GM19463 (cell line): ENCODE measurements at regions not wholly inside any gene's neighbourhood (a gene's known extent, or its start where the extent isn't known, plus 50 kb on each side); places are given as distances from the start of the nearest gene placed in this dataset.

Experiments
- ATAC-seq: cut with Tn5 transposase; IDR thresholded peaks from one replicate; pipeline ENCODE4 v1.9.1; 2021; ENCODE audit warnings: mild to moderate bottlenecking, moderate library complexity; ENCODE audit not compliant: unreplicated experiment

GRCh38 chr16:5891296-5891695 is 793.7 kb upstream of the EEF2KMT start:
- ATAC-seq: no peak

- no peak for ATAC-seq
Observed at GRCh38 chr16:5885521-5885920, 787.9 kb upstream of the EEF2KMT start.

- ATAC-seq: no peak
Observed at GRCh38 chr16:5884996-5885395, 787.4 kb upstream of the EEF2KMT start.

GRCh38 chr16:5884339-5884738 is 786.7 kb upstream of the EEF2KMT start:
- no peak for ATAC-seq

- ATAC-seq: no peak
Observed at GRCh38 chr16:5882087-5882640, 784.6 kb upstream of the EEF2KMT start.

GRCh38 chr16:5875416-5875815 is 777.8 kb upstream of the EEF2KMT start:
- ATAC-seq: no peak

- ATAC-seq: no peak
Observed at GRCh38 chr16:5874899-5875298, 777.3 kb upstream of the EEF2KMT start.

GRCh38 chr16:5873221-5873620 is 775.6 kb upstream of the EEF2KMT start:
- ATAC-seq: no peak

- no peak for ATAC-seq
Observed at GRCh38 chr16:5870886-5871691, 773.5 kb upstream of the EEF2KMT start.

- ATAC-seq: no peak
Observed at GRCh38 chr16:5867250-5867649, 769.7 kb upstream of the EEF2KMT start.

- ATAC-seq: no peak
Observed at GRCh38 chr16:5865236-5865635, 767.6 kb upstream of the EEF2KMT start.

GRCh38 chr16:5863071-5863606 is 765.5 kb upstream of the EEF2KMT start:
- no peak for ATAC-seq

GRCh38 chr16:5862103-5862840 is 764.7 kb upstream of the EEF2KMT start:
- no peak for ATAC-seq

GRCh38 chr16:5861241-5861640 is 763.6 kb upstream of the EEF2KMT start:
- no peak for ATAC-seq

GRCh38 chr16:5858180-5858579 is 760.6 kb upstream of the EEF2KMT start:
- ATAC-seq: no peak

- no peak for ATAC-seq
Observed at GRCh38 chr16:5854027-5854426, 756.4 kb upstream of the EEF2KMT start.

- no peak for ATAC-seq
Observed at GRCh38 chr16:5852151-5852550, 754.6 kb upstream of the EEF2KMT start.

GRCh38 chr16:5851393-5851982 is 753.9 kb upstream of the EEF2KMT start:
- ATAC-seq: no peak

GRCh38 chr16:5850632-5851392 is 753.2 kb upstream of the EEF2KMT start:
- no peak for ATAC-seq

- no peak for ATAC-seq
Observed at GRCh38 chr16:5845046-5845445, 747.5 kb upstream of the EEF2KMT start.

GRCh38 chr16:5841974-5842373 is 744.4 kb upstream of the EEF2KMT start:
- no peak for ATAC-seq
